Central memory CD8-positive, alpha-beta T cell (primary cell): ENCODE measurements at regions not wholly inside any gene's neighbourhood (a gene's known extent, or its start where the extent isn't known, plus 50 kb on each side); places are given as distances from the start of the nearest gene placed in this dataset.

Source experiments
- ATAC-seq: fragments of 150-1000 bp; cut with Tn5 transposase; replicated peaks from 2 replicates; pipeline ENCODE4 v1.10.0; 2022; ENCODE audit warnings: mild to moderate bottlenecking, moderate FRiP score, moderate number of reproducible peaks; ENCODE audit not compliant: poor library complexity, severe bottlenecking; ENCODE audit errors: extremely low read depth
- DNase-seq, 2 donors: peaks; one replicate each; pipeline ENCODE4 v3.0.0; 2021; ENCODE audit warnings: low spot score in 2 of 2
- H3K27ac Mint-ChIP-seq: one replicate; pipeline ENCODE4 v1.8.0; 2022; ENCODE audit warnings: low read depth, mild to moderate bottlenecking, moderate library complexity, mixed read lengths
- H3K27me3 Mint-ChIP-seq: one replicate; pipeline ENCODE4 v1.8.0; 2022; ENCODE audit warnings: mixed read lengths
- H3K36me3 Mint-ChIP-seq: one replicate; pipeline ENCODE4 v1.8.0; 2022; ENCODE audit warnings: mild to moderate bottlenecking, moderate library complexity, mixed read lengths; ENCODE audit not compliant: insufficient read depth
- H3K4me1 Mint-ChIP-seq: one replicate; pipeline ENCODE4 v1.8.0; 2022; ENCODE audit warnings: mixed read lengths
- H3K4me3 Mint-ChIP-seq: one replicate; pipeline ENCODE4 v1.8.0; 2022; ENCODE audit warnings: mild to moderate bottlenecking, moderate library complexity, mixed read lengths
- H3K9me3 Mint-ChIP-seq: one replicate; pipeline ENCODE4 v1.8.0; 2022; ENCODE audit warnings: mixed read lengths

- Mint-ChIP-seq H3K36me3 (no peaks in the 10 kb centered on the region), H3K27ac (no peak overlapping the region), H3K4me3 (no peak overlapping the region), H3K27me3 (no peaks in the 10 kb centered on the region), H3K4me1 (no peaks in the 10 kb centered on the region), H3K9me3 (peaks cover 5% of the 10 kb centered on the region)
- no peak for ATAC-seq
- DNase-seq, result no peak
These were observed 306.6 kb downstream of the SLC6A15 start for GRCh38 chr12:84605983-84606382.

GRCh38 chr12:84604551-84604950 lies 308.0 kb downstream of the SLC6A15 start:
- no peak for ATAC-seq
- no peaks in the 10 kb centered on the region for H3K36me3 Mint-ChIP-seq
- no peak overlapping the region for H3K4me3 Mint-ChIP-seq
- no peaks in the 10 kb centered on the region for H3K27me3 Mint-ChIP-seq
- DNase-seq, result no peak
- H3K9me3 Mint-ChIP-seq, result peaks cover 5% of the 10 kb centered on the region
- no peak overlapping the region for H3K27ac Mint-ChIP-seq
- no peaks in the 10 kb centered on the region for H3K4me1 Mint-ChIP-seq

GRCh38 chr12:84603484-84604248 lies 308.9 kb downstream of the SLC6A15 start:
- DNase-seq (no peak), ATAC-seq (no peak)
- Mint-ChIP-seq H3K36me3 (no peaks in the 10 kb centered on the region), H3K27ac (no peak overlapping the region), H3K27me3 (no peaks in the 10 kb centered on the region), H3K4me3 (no peak overlapping the region), H3K9me3 (peaks cover 5% of the 10 kb centered on the region), H3K4me1 (no peaks in the 10 kb centered on the region)

GRCh38 chr12:84601483-84601882 lies 311.1 kb downstream of the SLC6A15 start:
- no peaks in the 10 kb centered on the region for H3K4me1 Mint-ChIP-seq
- H3K27me3 Mint-ChIP-seq, result no peaks in the 10 kb centered on the region
- ATAC-seq, result no peak
- H3K36me3 Mint-ChIP-seq, result no peaks in the 10 kb centered on the region
- peaks cover 5% of the 10 kb centered on the region for H3K9me3 Mint-ChIP-seq
- DNase-seq, result no peak
- no peak overlapping the region for H3K4me3 Mint-ChIP-seq
- no peak overlapping the region for H3K27ac Mint-ChIP-seq

GRCh38 chr12:84599539-84599938 lies 313.1 kb downstream of the SLC6A15 start:
- DNase-seq, result no peak
- Mint-ChIP-seq H3K36me3 (no peaks in the 10 kb centered on the region), H3K27ac (no peak overlapping the region), H3K4me3 (no peak overlapping the region), H3K4me1 (no peaks in the 10 kb centered on the region), H3K27me3 (no peaks in the 10 kb centered on the region), H3K9me3 (peaks cover 5% of the 10 kb centered on the region)
- no peak for ATAC-seq

DNA sequence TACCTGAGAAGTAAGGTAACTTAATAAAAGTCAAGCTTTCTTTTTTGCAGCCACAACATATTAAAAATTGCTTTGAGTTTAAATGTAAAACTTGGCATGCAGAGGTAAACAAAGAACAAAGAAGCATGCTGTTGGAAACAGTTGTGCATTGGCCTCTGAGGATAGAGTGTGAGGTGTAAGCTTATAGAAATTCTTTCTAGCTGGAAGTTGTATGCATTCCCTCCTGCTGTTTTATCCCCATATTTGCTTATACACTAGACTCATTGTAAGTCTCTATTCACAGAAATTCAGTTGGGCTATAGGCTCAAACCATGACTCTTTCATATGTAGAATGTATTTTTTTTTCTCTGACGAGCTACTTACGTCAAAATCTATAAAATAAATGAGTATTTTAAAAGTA lies 316.3 kb downstream of the SLC6A15 start:
- DNase-seq (no peak), ATAC-seq (no peak)
- H3K9me3 Mint-ChIP-seq, result peaks cover 7% of the 10 kb centered on the region
- H3K27ac Mint-ChIP-seq, result no peak overlapping the region
- H3K27me3 Mint-ChIP-seq, result no peaks in the 10 kb centered on the region
- no peaks in the 10 kb centered on the region for H3K4me1 Mint-ChIP-seq
- no peaks in the 10 kb centered on the region for H3K36me3 Mint-ChIP-seq
- H3K4me3 Mint-ChIP-seq, result no peak overlapping the region

DNA sequence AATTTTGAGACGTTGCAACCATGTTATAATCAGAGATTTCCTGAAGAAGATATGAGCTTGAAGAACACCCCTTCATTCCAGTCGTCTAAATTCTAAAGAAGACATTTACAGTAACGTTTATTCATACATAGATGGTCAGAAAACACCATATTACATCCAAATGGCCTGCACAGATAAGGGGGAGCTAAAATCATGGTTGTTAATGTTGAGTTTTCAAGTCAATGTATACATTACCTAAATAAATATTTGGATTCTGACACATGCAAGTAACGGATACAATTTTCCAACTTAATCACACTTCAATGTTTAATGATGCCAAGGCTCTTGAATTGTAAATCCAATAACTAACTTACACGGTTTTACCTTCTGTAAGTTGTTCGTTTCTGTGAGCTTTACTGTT lies 318.4 kb downstream of the SLC6A15 start:
- no peak for DNase-seq
- no peaks in the 10 kb centered on the region for H3K27me3 Mint-ChIP-seq
- H3K9me3 Mint-ChIP-seq, result peaks cover 5% of the 10 kb centered on the region
- no peaks in the 10 kb centered on the region for H3K4me1 Mint-ChIP-seq
- no peak for ATAC-seq
- H3K4me3 Mint-ChIP-seq, result no peak overlapping the region
- no peak overlapping the region for H3K27ac Mint-ChIP-seq
- no peaks in the 10 kb centered on the region for H3K36me3 Mint-ChIP-seq

- H3K4me3 Mint-ChIP-seq, result no peak overlapping the region
- no peaks in the 10 kb centered on the region for H3K4me1 Mint-ChIP-seq
- ATAC-seq (no peak), DNase-seq (no peak)
- H3K36me3 Mint-ChIP-seq, result no peaks in the 10 kb centered on the region
- no peaks in the 10 kb centered on the region for H3K27me3 Mint-ChIP-seq
- no peak overlapping the region for H3K27ac Mint-ChIP-seq
- H3K9me3 Mint-ChIP-seq, result peaks cover 19% of the 10 kb centered on the region
These were observed 326.7 kb downstream of the SLC6A15 start for GRCh38 chr12:84585776-84586395.

- peaks cover 12% of the 10 kb centered on the region for H3K9me3 Mint-ChIP-seq
- ATAC-seq, result no peak
- no peak for DNase-seq
- no peaks in the 10 kb centered on the region for H3K4me1 Mint-ChIP-seq
- H3K36me3 Mint-ChIP-seq, result no peaks in the 10 kb centered on the region
- no peak overlapping the region for H3K4me3 Mint-ChIP-seq
- H3K27me3 Mint-ChIP-seq, result no peaks in the 10 kb centered on the region
- no peak overlapping the region for H3K27ac Mint-ChIP-seq
These were observed 340.4 kb downstream of the SLC6A15 start for GRCh38 chr12:84572196-84572595.

DNA sequence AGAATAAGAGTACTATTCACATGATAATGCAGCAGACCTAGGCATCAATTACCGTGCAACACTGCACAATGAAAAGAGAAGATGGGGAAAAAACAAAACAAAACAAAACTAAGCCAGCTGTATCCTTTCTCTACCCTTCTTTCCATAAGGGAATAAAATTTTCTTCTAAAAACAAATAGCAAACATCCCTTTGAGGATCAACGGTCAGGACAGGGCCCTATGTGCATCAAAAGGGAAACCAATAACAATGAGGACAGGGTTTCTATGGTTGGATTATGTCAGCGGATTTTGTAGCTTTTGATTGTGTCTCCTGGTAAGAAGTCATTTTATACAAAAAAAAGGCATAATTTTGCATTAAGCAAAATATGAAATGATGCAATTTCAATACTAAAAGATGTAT lies 350.3 kb downstream of the SLC6A15 start:
- H3K27ac Mint-ChIP-seq, result no peak overlapping the region
- peaks cover 2% of the 10 kb centered on the region for H3K9me3 Mint-ChIP-seq
- DNase-seq (no peak), ATAC-seq (no peak)
- no peak overlapping the region for H3K4me3 Mint-ChIP-seq
- no peaks in the 10 kb centered on the region for H3K4me1 Mint-ChIP-seq
- no peaks in the 10 kb centered on the region for H3K27me3 Mint-ChIP-seq
- H3K36me3 Mint-ChIP-seq, result no peaks in the 10 kb centered on the region

GRCh38 chr12:84561351-84561750 lies 351.2 kb downstream of the SLC6A15 start:
- Mint-ChIP-seq H3K4me1 (no peaks in the 10 kb centered on the region), H3K27ac (no peak overlapping the region), H3K4me3 (no peak overlapping the region), H3K36me3 (no peaks in the 10 kb centered on the region), H3K9me3 (peaks cover 5% of the 10 kb centered on the region), H3K27me3 (no peaks in the 10 kb centered on the region)
- no peak for ATAC-seq
- DNase-seq, result no peak

DNA sequence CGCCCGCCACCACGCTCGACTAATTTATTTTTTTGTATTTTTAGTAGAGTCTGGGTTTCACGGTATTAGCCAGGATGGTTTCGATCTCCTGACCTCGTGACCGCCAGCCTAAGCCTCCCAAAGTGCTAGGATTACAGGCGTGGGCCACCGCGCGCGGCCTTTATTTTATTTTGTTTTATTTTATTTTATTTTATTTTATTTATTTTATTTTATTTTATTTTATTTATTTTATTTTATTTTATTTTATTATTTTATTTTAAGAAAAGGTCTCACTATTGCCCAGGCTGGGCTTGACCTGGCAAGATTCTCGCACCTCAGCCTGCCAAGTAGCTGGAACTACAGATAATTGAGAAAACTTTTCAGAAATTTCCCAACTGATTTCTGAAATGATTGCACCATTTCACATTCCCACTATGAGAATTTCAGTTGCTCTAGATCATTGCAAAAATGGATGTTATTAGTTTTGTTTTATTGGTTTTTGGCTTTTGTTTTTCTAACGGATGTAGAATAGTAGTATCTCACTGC lies 358.3 kb downstream of the SLC6A15 start:
- H3K27ac Mint-ChIP-seq, result no peak overlapping the region
- peaks cover 30% of the 10 kb centered on the region for H3K9me3 Mint-ChIP-seq
- DNase-seq (no peak), ATAC-seq (no peak)
- no peaks in the 10 kb centered on the region for H3K36me3 Mint-ChIP-seq
- no peaks in the 10 kb centered on the region for H3K4me1 Mint-ChIP-seq
- no peaks in the 10 kb centered on the region for H3K27me3 Mint-ChIP-seq
- H3K4me3 Mint-ChIP-seq, result no peak overlapping the region
